Thyroid gland (tissue), 4 donors: ENCODE measurements at regions not wholly inside any gene's neighbourhood (a gene's known extent, or its start where the extent isn't known, plus 50 kb on each side); places are given as distances from the start of the nearest gene placed in this dataset.

Experiments
- POLR2A ChIP-seq, 2 donors: fragments of 450-650 bp; IDR thresholded peaks; one replicate each; pipeline ENCODE4 v1.6.1; 2017; ENCODE audit warnings: antibody characterized with exemption in 2 of 2, mild to moderate bottlenecking in 2 of 2, moderate library complexity in 1 of 2
- TF ChIP-seq, protein P1 (sequence below), 6 experiments: fragments of 200-600 bp in 3 of 6; fragments of 450-650 bp in 3 of 6; sonication (generic) in 3 of 6; IDR thresholded peaks; one replicate each; pipeline ENCODE4 v1.5.1; 2016 to 2019; ENCODE audit warnings: antibody characterized with exemption in 6 of 6, mild to moderate bottlenecking in 2 of 6, inconsistent platforms in 1 of 6, moderate library complexity in 1 of 6

DNA sequence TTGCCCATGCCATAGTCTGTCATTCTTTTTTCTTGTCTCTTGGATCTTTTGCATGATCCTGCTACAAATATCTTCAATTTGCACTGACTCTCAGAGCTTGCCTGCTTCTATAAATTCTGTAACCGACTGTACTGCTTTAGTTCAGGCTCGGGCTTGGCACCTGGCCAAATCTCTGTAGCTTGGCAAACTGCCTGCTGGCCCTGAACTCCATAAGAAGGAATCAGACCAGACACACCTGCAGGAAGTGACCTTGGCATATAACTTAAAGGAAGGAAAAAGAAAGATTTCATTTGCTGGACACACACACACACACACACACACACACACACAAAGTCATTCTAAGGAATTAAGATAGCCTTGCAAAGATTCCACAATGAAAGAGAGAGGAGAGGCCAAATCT, 291.2 kb upstream of the DDX18 start:
- TF ChIP-seq, protein P1, sequence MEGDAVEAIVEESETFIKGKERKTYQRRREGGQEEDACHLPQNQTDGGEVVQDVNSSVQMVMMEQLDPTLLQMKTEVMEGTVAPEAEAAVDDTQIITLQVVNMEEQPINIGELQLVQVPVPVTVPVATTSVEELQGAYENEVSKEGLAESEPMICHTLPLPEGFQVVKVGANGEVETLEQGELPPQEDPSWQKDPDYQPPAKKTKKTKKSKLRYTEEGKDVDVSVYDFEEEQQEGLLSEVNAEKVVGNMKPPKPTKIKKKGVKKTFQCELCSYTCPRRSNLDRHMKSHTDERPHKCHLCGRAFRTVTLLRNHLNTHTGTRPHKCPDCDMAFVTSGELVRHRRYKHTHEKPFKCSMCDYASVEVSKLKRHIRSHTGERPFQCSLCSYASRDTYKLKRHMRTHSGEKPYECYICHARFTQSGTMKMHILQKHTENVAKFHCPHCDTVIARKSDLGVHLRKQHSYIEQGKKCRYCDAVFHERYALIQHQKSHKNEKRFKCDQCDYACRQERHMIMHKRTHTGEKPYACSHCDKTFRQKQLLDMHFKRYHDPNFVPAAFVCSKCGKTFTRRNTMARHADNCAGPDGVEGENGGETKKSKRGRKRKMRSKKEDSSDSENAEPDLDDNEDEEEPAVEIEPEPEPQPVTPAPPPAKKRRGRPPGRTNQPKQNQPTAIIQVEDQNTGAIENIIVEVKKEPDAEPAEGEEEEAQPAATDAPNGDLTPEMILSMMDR (IDR thresholded peaks at IDR 0.05) = no peak
- no peak for TF ChIP-seq POLR2A (IDR thresholded peaks at IDR 0.05)
